ENCODE measurements at regions not wholly inside any gene's neighbourhood (a gene's known extent, or its start where the extent isn't known, plus 50 kb on each side); places are given as distances from the start of the nearest gene placed in this dataset.

GRCh38 chr2:155687181-155687580 is 645.3 kb downstream of the NR4A2 start:
- Histone ChIP-seq H3K4ac (ENCODE audit: low read depth, low read length) (no peak overlapping the region), H2AFZ (replicated peaks; ENCODE audit: low read length, poor library complexity) (no peak overlapping the region), H3K9me1 (ENCODE audit: insufficient read depth, low read length) (no peaks in the 10 kb centered on the region), H3K4me2 (ENCODE audit: low read depth, low read length) (no peak overlapping the region), H4K91ac (ENCODE audit: insufficient read depth, low read depth, low read length) (no peak overlapping the region), H2BK120ac (ENCODE audit: low read depth, low read length) (no peak overlapping the region), H3K9me3 (ENCODE audit: control insufficient read depth, insufficient read depth, low read length) (peaks cover 4% of the 10 kb centered on the region), H4K8ac (ENCODE audit: low read depth in 2 of 2, low read length in 2 of 2) (no peak overlapping the region), H3K14ac (replicated peaks; ENCODE audit: low read depth, low read length) (no peak overlapping the region), H2BK20ac (ENCODE audit: low read depth, low read length) (no peak overlapping the region), H3K79me1 (ENCODE audit: low read depth in 1 of 2, low read length in 2 of 2) (no peaks in the 10 kb centered on the region), H3K27ac (ENCODE audit: insufficient read depth, low read length) (no peak overlapping the region), H3K27me3 (ENCODE audit: control insufficient read depth, insufficient read depth, low read length) (no peaks in the 10 kb centered on the region), H3K4me3 (ENCODE audit: insufficient read depth, low read depth, low read length) (no peak overlapping the region), H4K20me1 (ENCODE audit: insufficient read depth, low read length) (no peaks in the 10 kb centered on the region), H3K4me1 (ENCODE audit: control insufficient read depth, insufficient read depth, low read length) (no peaks in the 10 kb centered on the region), H3K36me3 (ENCODE audit: control insufficient read depth, insufficient read depth, low read length) (no peaks in the 10 kb centered on the region), H2AK5ac (ENCODE audit: low read depth, low read length) (no peak overlapping the region), H3K23ac (ENCODE audit: low read depth, low read length) (no peak overlapping the region), H2BK5ac (ENCODE audit: low read depth, low read length, poor library complexity, severe bottlenecking) (no peak overlapping the region), H3K9ac (ENCODE audit: low read depth, low read length) (no peak overlapping the region), H3K56ac (ENCODE audit: extremely low read depth, insufficient read depth, low read length) (no peak overlapping the region), H4K5ac (ENCODE audit: low read depth, low read length) (no peak overlapping the region), H2BK15ac (ENCODE audit: low read depth, low read length) (no peak overlapping the region), H2AK9ac (replicated peaks; ENCODE audit: low read depth, low read length, poor library complexity) (no peak overlapping the region), H3K18ac (ENCODE audit: low read depth, low read length) (no peak overlapping the region)
- in situ Hi-C loops (cut with MboI; ENCODE audit: low sequenced_read_pairs) (no loop called here), intact Hi-C loops (cut with micrococcal nuclease) (no loop called here), dilution Hi-C loops (cut with HindIII; ENCODE audit: low sequenced_read_pairs, unreplicated experiment) (no loop called here)
- no peak for TF ChIP-seq MAFK (IDR thresholded peaks at IDR 0.05; ENCODE audit: low read depth, low read length)
- TF ChIP-seq RAD21 (IDR thresholded peaks at IDR 0.05; ENCODE audit: low read length) = no peak
- no peak for TF ChIP-seq ELK1 (IDR thresholded peaks at IDR 0.05; ENCODE audit: borderline replicate concordance, low read depth, low read length)
- no peak for TF ChIP-seq USF2 (IDR thresholded peaks at IDR 0.05; ENCODE audit: low read depth, low read length)
- no peak for TF ChIP-seq CEBPB (IDR thresholded peaks at IDR 0.05; ENCODE audit: low read depth, low read length)
- no peak for TF ChIP-seq MXI1 (IDR thresholded peaks at IDR 0.05; ENCODE audit: borderline replicate concordance, low read depth, low read length)
- TF ChIP-seq RFX5 (IDR thresholded peaks at IDR 0.05; ENCODE audit: low read depth, low read length) = no peak
- no peak for TF ChIP-seq SMC3 (IDR thresholded peaks at IDR 0.05; ENCODE audit: low read depth, low read length)
- TF ChIP-seq BHLHE40 (IDR thresholded peaks at IDR 0.05; ENCODE audit: low read depth, low read length) = no peak
- no peak for TF ChIP-seq CTCF (conservative IDR thresholded peaks at IDR 0.05; ENCODE audit: low read depth, low read length)
- TF ChIP-seq POLR2A (IDR thresholded peaks at IDR 0.05; ENCODE audit: low read depth, low read length) = no peak
- no peak for TF ChIP-seq FOS (IDR thresholded peaks at IDR 0.05; ENCODE audit: low read depth, low read length)
- TF ChIP-seq NFE2L2 (IDR thresholded peaks at IDR 0.05; ENCODE audit: low read depth, low read length) = no peak
- no peak for ATAC-seq (ENCODE audit: low read depth)
- ChIA-PET POLR2A (ENCODE audit: unreplicated experiment) (no interaction called here), CTCF (no interaction called here)
- WGBS, 2 experiments (ENCODE audit: extremely low coverage in 2 of 2, insufficient read length in 1 of 2) = no CpG with 5 or more reads among the region's 1 CpG
- BruUV-seq (replicated peaks) = no TSS peak
- DNase-seq = no peak

Data from IMR-90 (cell line).